Raji (cell line): ENCODE measurements at regions not wholly inside any gene's neighbourhood (a gene's known extent, or its start where the extent isn't known, plus 50 kb on each side); places are given as distances from the start of the nearest gene placed in this dataset.

Experiments used
- POLR2A ChIP-seq: IDR thresholded peaks from 2 replicates; pipeline ENCODE4 v1.6.1; 2011; ENCODE audit warnings: low read depth, low read length, control low read depth; ENCODE audit not compliant: insufficient read depth

GRCh38 chr22:22068025-22068424 is 85.4 kb upstream of the TOP3B start:
- TF ChIP-seq POLR2A, result no peak

- TF ChIP-seq POLR2A, result no peak
These were observed 84.6 kb upstream of the TOP3B start for GRCh38 chr22:22067192-22067591.

DNA sequence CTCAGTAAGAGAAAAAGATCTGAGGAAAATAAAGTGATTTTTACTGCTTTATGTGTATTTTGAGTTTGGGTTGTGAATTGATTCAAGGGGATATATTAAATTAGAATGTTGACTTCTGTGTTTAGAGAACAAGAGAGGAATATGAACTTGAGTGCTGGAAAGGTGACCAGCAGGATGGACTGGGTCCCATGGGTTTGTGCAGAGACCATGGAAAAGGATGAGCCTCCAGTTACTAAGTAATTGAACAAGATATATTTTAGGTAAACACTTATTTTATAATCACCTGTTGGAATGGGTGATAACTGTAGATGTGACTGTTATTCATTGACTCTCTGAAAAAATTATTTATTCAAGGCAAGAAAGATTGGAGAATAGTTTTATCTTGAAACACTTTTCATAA is 82.0 kb upstream of the TOP3B start:
- no peak for TF ChIP-seq POLR2A

DNA sequence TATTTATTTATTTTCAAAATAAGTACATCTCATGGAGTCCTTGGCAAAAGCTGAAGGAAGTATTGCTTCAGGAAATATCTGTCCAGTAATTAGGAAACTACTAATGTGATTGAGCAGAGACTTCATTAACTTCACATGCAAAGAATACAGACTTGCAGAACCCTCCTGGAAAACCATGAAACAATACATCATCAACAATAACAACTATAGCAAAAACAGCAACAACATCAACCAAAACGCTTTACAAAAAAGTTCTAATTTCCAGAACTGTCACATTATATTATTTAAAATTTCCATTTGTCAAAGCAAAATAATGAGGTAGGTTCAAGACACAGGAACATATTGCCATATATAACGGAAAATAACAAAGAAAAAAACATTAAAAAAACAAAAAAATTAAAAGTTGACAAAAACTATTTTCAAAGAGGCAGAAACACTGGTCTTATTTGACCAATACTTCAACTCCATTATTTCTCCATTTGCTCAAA is 79.8 kb upstream of the TOP3B start:
- TF ChIP-seq POLR2A, result no peak

- TF ChIP-seq POLR2A, result no peak
These were observed 78.8 kb upstream of the TOP3B start for GRCh38 chr22:22061085-22062077.

- peak; percentile 38; the same call in 1 of the 2 replicates for TF ChIP-seq POLR2A
These were observed 77.9 kb upstream of the TOP3B start for GRCh38 chr22:22060200-22061084.

- TF ChIP-seq POLR2A, result no peak
These were observed 76.9 kb upstream of the TOP3B start for GRCh38 chr22:22059291-22060002.

GRCh38 chr22:22058633-22059290 is 76.2 kb upstream of the TOP3B start:
- peak; percentile 56; the same call in 1 of the 2 replicates for TF ChIP-seq POLR2A

- no peak for TF ChIP-seq POLR2A
These were observed 75.2 kb upstream of the TOP3B start for GRCh38 chr22:22057617-22058378.

DNA sequence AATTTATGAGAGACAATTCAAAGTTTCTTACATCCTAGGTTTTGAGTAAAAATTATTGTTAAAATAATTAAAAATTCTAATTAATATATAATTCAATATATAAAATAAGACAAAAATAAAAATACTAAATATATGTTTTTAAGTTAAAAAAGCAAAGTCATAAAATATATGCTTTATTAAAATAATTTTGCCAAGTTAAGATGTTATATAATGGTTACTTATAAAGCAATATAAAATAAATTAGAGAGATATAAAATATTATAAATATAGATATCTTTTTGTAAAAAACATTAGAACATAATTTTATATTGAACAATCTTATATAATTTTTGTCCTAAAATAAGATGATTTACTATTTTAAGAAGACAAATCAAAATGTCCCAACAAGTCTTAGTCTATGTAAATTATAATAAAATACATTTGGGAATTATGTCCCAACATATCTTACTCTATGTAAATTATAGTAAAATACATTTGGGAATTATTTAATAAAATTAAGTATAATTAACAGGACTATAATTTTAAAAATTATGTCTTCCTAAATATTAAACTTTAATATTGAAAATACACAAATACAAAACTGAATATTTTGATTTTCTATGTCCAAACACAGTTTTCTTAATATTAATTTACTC is 67.7 kb upstream of the TOP3B start:
- no peak for TF ChIP-seq POLR2A

DNA sequence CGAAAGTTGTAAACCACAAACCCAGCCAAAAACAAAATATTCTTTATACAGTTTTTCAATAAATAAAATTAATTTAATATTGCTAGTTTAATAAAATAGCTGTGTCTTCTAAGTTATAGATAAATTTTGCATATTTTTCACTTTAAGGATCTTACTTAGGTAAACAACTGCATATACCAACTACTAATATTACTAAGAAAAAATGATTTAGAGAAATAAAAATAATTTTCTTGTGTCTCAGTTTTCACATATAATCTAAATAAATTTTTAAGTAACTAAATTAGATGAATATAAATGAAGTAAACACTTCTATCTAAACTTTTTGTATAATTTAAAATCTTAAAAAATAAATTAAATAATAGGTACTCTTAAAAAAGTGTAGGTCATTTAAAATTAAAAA is 67.1 kb upstream of the TOP3B start:
- no peak for TF ChIP-seq POLR2A

DNA sequence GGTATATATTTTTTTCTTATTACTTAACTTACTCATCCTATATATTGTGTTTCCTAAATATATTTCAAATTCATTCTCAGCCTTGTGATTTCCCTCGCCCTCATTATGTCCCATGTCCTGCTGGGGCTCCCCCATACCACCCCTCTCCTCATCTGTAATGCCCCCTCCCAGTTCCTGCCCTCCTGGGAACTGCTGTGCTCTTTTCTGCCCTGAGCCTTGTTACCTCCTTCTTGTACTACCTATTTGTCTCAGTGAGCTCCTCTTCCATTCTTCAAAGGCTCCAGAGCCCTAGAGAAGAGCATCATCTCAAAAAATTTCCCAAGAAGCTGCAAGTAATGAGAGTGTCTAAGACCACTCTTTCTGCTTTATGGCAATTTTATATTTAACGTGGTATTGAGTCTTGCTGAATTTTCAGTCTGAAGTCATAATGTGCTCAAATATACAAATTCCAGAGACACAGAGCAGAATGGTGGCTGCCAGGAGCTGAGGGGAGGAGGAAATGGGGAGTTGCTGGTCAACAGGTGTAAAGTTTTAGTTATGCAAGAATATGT is 66.5 kb upstream of the TOP3B start:
- no peak for TF ChIP-seq POLR2A

DNA sequence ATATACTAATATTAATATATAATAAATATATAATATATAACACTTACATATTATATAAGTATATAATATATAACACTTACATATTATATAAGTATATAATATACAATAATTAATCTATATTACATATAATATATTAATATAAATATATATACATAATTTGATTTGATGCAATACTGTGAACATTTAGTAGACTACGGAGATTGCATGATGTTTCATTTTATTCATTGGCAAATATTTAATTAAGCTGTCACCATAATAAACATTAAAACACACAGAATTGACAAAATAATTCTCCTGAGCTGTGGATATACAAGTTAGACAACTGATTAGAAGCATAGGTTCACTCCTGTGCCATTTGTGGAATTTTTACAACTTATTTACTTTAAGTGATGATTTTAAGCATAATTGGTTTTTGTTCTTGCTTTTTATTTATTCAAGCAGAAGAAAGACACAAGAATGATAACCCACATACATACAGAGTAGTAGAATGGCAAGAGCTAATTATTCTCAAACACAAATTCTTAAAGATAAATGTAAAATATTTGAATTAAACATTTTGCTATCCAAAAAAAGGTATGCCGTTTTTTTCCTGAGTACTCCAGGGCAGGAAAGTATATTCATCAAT is 65.8 kb upstream of the TOP3B start:
- no peak for TF ChIP-seq POLR2A

DNA sequence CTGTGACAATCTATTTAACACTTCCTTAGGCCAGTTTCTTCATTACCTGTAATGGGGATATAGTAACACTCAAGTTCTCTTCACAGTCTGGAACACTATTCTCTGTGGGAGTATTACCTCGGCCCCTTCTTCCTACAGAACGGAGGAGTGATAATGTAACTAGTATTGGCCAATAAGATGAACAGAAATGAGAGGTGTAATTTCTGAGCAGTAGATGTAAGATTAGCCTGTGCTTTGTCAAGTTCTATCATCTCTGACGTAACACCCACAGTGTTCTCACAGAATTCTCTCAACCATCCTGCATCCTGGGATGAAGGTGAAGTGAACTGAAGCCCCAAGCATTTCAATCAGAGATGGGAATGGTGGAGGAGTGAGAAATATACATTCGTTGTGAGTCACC is 65.2 kb upstream of the TOP3B start:
- no peak for TF ChIP-seq POLR2A
